Breast epithelium (tissue), 4 donors: ENCODE measurements at regions not wholly inside any gene's neighbourhood (a gene's known extent, or its start where the extent isn't known, plus 50 kb on each side); places are given as distances from the start of the nearest gene placed in this dataset.

Experiments
- DNase-seq, 2 donors: peaks; one replicate each; pipeline ENCODE4 v3.0.0-alpha.2; 2019; ENCODE audit warnings: low spot score in 2 of 2
- H3K27ac ChIP-seq, 2 donors: fragments of 200-600 bp; sonication (generic) in 1 of 2; one replicate each; pipeline ENCODE4 v1.5.1; 2016 to 2019; ENCODE audit warnings: mild to moderate bottlenecking in 1 of 2
- H3K27me3 ChIP-seq, 2 donors: fragments of 200-600 bp; sonication (generic) in 1 of 2; one replicate each; pipeline versions ENCODE4 v1.5.1 to v1.6.0; 2017 to 2019; ENCODE audit warnings: control low read depth in 1 of 2, mild to moderate bottlenecking in 1 of 2
- H3K36me3 ChIP-seq: fragments of 200-600 bp; one replicate; pipeline ENCODE4 v1.5.1; 2019
- H3K4me1 ChIP-seq, 2 donors: fragments of 200-600 bp; sonication (generic); one replicate each; pipeline ENCODE4 v1.5.1; 2016 to 2019; ENCODE audit warnings: control low read depth in 1 of 2
- H3K4me3 ChIP-seq, 3 donors: fragments of 200-600 bp; sonication (generic); 1 replicate in 2 of 3; 2 replicates in 1 of 3; pipeline ENCODE4 v1.5.1; 2016 to 2019; ENCODE audit warnings: mild to moderate bottlenecking in 3 of 3, moderate library complexity in 2 of 3
- H3K9me3 ChIP-seq, 2 donors: fragments of 200-600 bp; sonication (generic) in 1 of 2; one replicate each; pipeline ENCODE4 v1.5.1; 2016 to 2019; ENCODE audit warnings: control low read depth in 1 of 2
- CTCF ChIP-seq, 3 donors: fragments of 450-650 bp; IDR thresholded peaks; one replicate each; pipeline ENCODE4 v1.5.1; 2016 to 2017; ENCODE audit warnings: antibody characterized with exemption in 3 of 3, mild to moderate bottlenecking in 3 of 3, moderate library complexity in 3 of 3
- POLR2A ChIP-seq: fragments of 450-650 bp; IDR thresholded peaks from one replicate; pipeline ENCODE4 v1.6.1; 2016; ENCODE audit warnings: antibody characterized with exemption, mild to moderate bottlenecking, moderate library complexity
- POLR2AphosphoS5 ChIP-seq, 3 donors: sonication (generic); formaldehyde crosslinking; IDR thresholded peaks; one replicate each; pipeline ENCODE4 v1.6.1; 2017; ENCODE audit warnings: antibody characterized with exemption in 3 of 3
- intact Hi-C: fragments of 100-400 bp; cut with DNase I; formaldehyde crosslinking; loops from one replicate; pipeline ENCODE4 v1.15.1; 2023; ENCODE audit warnings: low total_unique reads

GRCh38 chr20:48335308-48336050 is 492.3 kb downstream of the PREX1 start:
- Histone ChIP-seq H3K27ac (no peak overlapping the region), H3K4me3 (no peak overlapping the region), H3K36me3 (no peaks in the 10 kb centered on the region), H3K9me3 (no peaks in the 10 kb centered on the region), H3K27me3 (peaks cover 0 to 6% of the 10 kb centered on the region in 2 donors), H3K4me1 (no peaks in the 10 kb centered on the region)
- no peak for DNase-seq
- TF ChIP-seq POLR2AphosphoS5 (IDR thresholded peaks at IDR 0.05) = no peak
- no peak for TF ChIP-seq CTCF (IDR thresholded peaks at IDR 0.05)
- no peak for TF ChIP-seq POLR2A
- intact Hi-C loops = no loop called here

DNA sequence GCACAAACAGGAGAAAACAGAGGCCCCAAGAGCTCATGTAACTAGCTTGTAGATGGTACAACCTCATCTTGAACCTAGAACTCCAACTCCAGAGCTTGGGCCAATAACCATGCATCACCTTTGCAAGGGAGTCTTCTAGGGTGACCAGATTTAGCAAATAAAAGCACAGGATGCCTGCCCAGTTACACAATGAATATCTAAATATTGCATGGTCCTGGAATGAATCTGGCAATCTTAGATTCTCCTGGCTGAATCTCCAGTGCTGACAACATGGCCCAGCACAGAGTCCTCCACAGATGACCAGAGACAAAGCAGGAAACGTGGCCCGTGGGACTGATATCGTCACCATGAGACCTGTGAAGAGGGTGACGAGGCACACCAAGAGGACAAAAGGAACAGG is 494.1 kb downstream of the PREX1 start:
- Histone ChIP-seq H3K4me1 (no peaks in the 10 kb centered on the region), H3K36me3 (no peaks in the 10 kb centered on the region), H3K9me3 (no peaks in the 10 kb centered on the region), H3K27ac (no peak overlapping the region), H3K27me3 (peaks cover 0 to 6% of the 10 kb centered on the region in 2 donors), H3K4me3 (no peak overlapping the region)
- TF ChIP-seq CTCF (IDR thresholded peaks at IDR 0.05) = no peak
- no peak for TF ChIP-seq POLR2A
- no peak for TF ChIP-seq POLR2AphosphoS5 (IDR thresholded peaks at IDR 0.05)
- DNase-seq = no peak
- intact Hi-C loops = no loop called here

DNA sequence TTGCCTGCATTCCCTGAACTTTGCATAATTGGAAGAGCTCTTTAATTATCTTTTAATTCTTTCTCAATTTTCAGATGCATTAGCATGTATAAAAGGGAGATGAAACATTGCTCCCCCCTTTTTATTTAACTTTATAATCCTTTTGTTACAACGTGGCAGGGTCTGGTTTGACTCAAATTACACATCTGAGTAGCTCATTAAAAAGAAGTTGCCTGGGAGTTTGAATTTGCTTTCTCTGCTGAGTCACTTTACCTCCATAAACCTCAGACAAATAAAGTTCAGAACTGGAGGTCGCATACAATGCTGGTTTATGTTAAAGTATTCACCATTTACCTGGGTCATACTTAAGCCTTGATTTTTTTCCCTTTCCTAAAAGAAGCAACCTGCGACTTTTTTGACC is 495.2 kb downstream of the PREX1 start:
- Histone ChIP-seq H3K4me3 (no peak overlapping the region), H3K27me3 (peaks cover 0 to 6% of the 10 kb centered on the region in 2 donors), H3K4me1 (no peaks in the 10 kb centered on the region), H3K27ac (no peak overlapping the region), H3K9me3 (no peaks in the 10 kb centered on the region), H3K36me3 (no peaks in the 10 kb centered on the region)
- no peak for TF ChIP-seq POLR2AphosphoS5 (IDR thresholded peaks at IDR 0.05)
- no peak for TF ChIP-seq POLR2A
- TF ChIP-seq CTCF (IDR thresholded peaks at IDR 0.05) = no peak
- intact Hi-C loops = no loop called here
- DNase-seq = no peak

DNA sequence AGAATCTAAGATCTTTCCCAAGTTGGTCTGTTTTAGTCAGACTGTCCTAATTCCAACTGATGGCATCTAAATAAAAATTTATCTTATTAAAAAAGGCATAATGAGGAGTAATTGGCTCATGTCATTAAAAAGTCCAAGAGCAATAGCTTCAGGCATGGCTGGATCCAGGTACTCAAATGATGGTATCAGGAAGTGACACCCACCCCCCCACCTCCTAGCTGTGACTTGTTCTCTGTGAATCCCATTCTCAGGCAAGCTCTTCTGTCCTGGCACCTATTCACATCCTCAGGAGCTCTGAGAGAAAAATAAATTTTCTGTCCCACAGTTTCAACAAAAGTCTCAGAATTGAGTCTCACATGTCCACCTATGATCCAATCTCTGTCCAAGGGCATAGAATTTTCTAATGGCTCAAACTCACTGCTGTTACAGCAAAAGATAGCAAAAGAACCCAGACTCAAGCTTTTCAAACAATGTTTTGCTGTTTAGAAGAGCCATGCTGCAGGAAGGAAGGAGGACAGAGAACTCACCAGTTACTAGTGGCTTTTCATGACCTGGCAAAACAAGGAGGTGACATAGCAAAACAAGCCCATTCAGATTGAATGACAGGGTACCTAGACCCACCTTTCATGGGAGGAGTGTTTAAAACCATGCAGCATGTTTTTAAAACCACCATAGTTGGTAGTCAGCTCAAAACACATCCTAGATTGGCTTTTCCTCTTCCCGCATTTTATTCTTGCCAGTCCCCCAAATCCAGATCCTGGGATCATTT is 496.1 kb downstream of the PREX1 start:
- Histone ChIP-seq H3K27me3 (peaks cover 0 to 6% of the 10 kb centered on the region in 2 donors), H3K36me3 (no peaks in the 10 kb centered on the region), H3K4me3 (no peak overlapping the region), H3K4me1 (no peaks in the 10 kb centered on the region), H3K27ac (no peak overlapping the region), H3K9me3 (no peaks in the 10 kb centered on the region)
- no peak for DNase-seq
- TF ChIP-seq POLR2AphosphoS5 (IDR thresholded peaks at IDR 0.05) (no peak), CTCF (IDR thresholded peaks at IDR 0.05) (no peak), POLR2A (no peak)
- intact Hi-C loops = no loop called here
